AG09309 (cell line): ENCODE measurements at regions not wholly inside any gene's neighbourhood (a gene's known extent, or its start where the extent isn't known, plus 50 kb on each side); places are given as distances from the start of the nearest gene placed in this dataset.
"Not testable (repeated sequence)": the region's sequence is repeated elsewhere in the genome, so short reads cannot be mapped to it uniquely, and the experiment has no call there.

Experiments
- DNase-seq: peaks from one replicate; pipeline ENCODE4 v3.0.0-alpha.2; 2010; ENCODE audit warnings: low read depth
- H3K4me3 ChIP-seq: 2 replicates; pipeline ENCODE4 v1.5.1; 2011; ENCODE audit warnings: mild to moderate bottlenecking, low read depth, low read length, moderate library complexity; ENCODE audit not compliant: control insufficient read depth
- TF ChIP-seq, protein P1 (sequence below): IDR thresholded peaks from 2 replicates; pipeline ENCODE4 v1.5.1; 2011; ENCODE audit warnings: mild to moderate bottlenecking, low read depth, low read length, inconsistent platforms; ENCODE audit not compliant: insufficient read depth, control insufficient read depth; ENCODE audit errors: missing control alignments

DNA sequence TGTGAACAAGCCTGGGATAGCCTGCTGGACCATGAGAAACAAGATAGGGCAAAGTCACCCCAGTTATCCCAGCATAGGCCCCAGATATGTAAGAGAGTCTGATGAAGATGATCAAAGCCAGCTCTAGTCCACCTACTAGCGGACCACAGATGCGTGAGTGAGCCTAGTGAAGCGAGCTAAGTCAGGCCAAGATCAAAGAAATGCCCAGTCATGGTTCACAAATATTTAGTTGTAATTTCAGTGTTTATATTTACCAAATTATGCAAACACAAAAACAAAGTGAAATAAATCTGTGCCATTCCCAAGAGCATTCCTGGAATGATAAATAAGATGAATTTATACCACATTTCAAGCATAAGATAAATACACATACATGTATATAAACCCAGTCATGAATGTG, 308.1 kb upstream of the CTNNB1 start:
- H3K4me3 ChIP-seq: no peak overlapping the region
- DNase-seq: no peak
- TF ChIP-seq, protein P1, sequence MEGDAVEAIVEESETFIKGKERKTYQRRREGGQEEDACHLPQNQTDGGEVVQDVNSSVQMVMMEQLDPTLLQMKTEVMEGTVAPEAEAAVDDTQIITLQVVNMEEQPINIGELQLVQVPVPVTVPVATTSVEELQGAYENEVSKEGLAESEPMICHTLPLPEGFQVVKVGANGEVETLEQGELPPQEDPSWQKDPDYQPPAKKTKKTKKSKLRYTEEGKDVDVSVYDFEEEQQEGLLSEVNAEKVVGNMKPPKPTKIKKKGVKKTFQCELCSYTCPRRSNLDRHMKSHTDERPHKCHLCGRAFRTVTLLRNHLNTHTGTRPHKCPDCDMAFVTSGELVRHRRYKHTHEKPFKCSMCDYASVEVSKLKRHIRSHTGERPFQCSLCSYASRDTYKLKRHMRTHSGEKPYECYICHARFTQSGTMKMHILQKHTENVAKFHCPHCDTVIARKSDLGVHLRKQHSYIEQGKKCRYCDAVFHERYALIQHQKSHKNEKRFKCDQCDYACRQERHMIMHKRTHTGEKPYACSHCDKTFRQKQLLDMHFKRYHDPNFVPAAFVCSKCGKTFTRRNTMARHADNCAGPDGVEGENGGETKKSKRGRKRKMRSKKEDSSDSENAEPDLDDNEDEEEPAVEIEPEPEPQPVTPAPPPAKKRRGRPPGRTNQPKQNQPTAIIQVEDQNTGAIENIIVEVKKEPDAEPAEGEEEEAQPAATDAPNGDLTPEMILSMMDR: no peak

DNA sequence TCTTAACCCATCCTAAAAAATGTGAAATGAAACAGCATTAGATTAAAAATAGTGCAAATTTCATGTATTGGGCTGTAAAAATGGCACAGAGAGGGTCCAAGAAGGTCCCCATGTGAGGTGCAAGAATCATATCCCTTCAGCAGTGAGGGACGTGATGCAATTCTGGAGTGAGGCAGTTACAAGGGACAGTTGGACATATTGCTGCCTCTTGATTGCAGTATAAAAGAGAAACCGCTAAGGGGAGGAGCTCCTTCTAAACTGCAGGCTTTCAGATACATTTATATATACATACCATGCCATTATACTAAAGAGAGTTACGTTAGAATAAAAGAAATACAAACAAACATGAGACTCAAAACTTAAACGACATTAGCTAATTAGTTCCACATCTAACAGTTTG, 304.2 kb upstream of the CTNNB1 start:
- TF ChIP-seq, protein P1: no peak
- DNase-seq: no peak
- H3K4me3 ChIP-seq: no peak overlapping the region

- H3K4me3 ChIP-seq: no peak overlapping the region
- DNase-seq: no peak
- TF ChIP-seq, protein P1: no peak
Measured at GRCh38 chr3:40899286-40899712, 300.0 kb upstream of the CTNNB1 start.

DNA sequence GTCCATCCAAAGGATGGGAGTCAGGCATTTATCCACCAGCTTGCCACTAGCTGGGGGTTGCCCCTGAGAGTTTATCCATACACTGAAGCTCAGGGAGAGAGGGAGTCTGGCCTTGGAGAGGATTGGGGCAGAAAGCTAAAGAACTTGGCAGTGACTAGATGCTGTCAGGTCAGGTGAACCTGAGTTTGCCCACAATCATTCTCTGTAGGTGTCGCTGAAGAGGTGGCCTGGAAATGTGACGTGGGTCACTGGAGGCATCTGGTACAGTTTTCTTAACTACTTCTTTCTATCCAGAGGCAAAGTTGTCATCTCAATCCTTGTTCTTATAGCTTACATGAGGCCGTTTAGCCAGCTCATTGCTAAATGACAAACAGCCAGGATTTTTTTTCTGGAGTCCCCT, 298.0 kb upstream of the CTNNB1 start:
- TF ChIP-seq, protein P1: no peak
- DNase-seq: no peak
- H3K4me3 ChIP-seq: no peak overlapping the region

DNA sequence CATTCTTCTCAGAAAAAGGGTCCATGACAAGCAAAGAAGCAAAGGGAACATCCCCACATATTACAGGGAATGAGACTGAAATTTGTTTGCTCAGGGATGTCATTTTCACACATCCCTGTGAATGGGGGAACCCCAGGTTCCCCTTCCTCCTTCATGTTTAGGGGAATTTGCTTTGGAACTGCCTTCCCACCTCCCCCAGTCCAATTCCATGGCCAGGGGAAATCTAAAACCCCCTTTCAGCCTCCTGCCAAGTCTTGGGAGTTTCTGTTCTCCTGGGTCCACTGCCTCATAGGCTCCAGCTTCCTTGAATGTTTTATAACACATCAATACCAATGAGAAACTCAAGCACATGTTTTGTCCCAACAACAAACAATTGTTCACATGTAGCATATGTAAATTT, 297.5 kb upstream of the CTNNB1 start:
- TF ChIP-seq, protein P1: no peak
- no peak for DNase-seq
- no peak overlapping the region for H3K4me3 ChIP-seq

GRCh38 chr3:40907907-40908465, 291.3 kb upstream of the CTNNB1 start:
- not testable (repeated sequence) for H3K4me3 ChIP-seq, DNase-seq

- DNase-seq: no peak
- H3K4me3 ChIP-seq: no peak overlapping the region
- TF ChIP-seq, protein P1: no peak
Measured at GRCh38 chr3:40908612-40909011, 290.7 kb upstream of the CTNNB1 start.

DNA sequence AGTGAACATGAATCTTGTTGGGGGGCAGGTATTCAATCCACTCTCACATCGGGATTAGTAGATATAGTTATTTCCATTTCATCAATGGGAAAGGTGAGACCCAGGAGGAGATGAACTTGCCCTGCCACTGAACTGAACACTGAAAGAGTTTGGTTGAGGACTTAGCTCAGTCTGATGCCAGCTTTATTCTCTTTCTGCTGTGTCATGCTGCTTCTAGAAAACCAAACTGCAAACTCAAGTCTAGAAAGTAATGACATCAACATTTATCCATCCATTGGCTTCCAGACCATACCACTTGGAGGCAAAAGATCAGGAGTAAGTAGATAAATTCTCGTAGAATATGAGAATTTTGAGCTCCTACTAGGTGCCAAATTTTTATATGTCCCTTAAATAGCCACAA, 288.0 kb upstream of the CTNNB1 start:
- DNase-seq: no peak
- TF ChIP-seq, protein P1: no peak
- no peak overlapping the region for H3K4me3 ChIP-seq
